IPS-15b (cell line): ENCODE measurements at regions not wholly inside any gene's neighbourhood (a gene's known extent, or its start where the extent isn't known, plus 50 kb on each side); places are given as distances from the start of the nearest gene placed in this dataset.

Experiments used
- H3K27me3 ChIP-seq: one replicate; pipeline ENCODE4 v1.6.1; 2013; ENCODE audit warnings: low read length; ENCODE audit not compliant: control insufficient read depth, insufficient read depth
- H3K36me3 ChIP-seq: one replicate; pipeline ENCODE4 v1.6.1; 2013; ENCODE audit warnings: low read length; ENCODE audit not compliant: control insufficient read depth, insufficient read depth
- H3K4me1 ChIP-seq: one replicate; pipeline ENCODE4 v1.6.1; 2013; ENCODE audit warnings: mild to moderate bottlenecking, low read length; ENCODE audit not compliant: control insufficient read depth, insufficient read depth
- H3K4me3 ChIP-seq: one replicate; pipeline ENCODE4 v1.5.1; 2013; ENCODE audit warnings: low read depth, low read length
- H3K9ac ChIP-seq: one replicate; pipeline ENCODE4 v1.6.1; 2013; ENCODE audit warnings: low read depth, mild to moderate bottlenecking, low read length
- H3K9me3 ChIP-seq: one replicate; pipeline ENCODE4 v1.6.1; 2013; ENCODE audit warnings: mild to moderate bottlenecking, low read length; ENCODE audit not compliant: control insufficient read depth, insufficient read depth

DNA sequence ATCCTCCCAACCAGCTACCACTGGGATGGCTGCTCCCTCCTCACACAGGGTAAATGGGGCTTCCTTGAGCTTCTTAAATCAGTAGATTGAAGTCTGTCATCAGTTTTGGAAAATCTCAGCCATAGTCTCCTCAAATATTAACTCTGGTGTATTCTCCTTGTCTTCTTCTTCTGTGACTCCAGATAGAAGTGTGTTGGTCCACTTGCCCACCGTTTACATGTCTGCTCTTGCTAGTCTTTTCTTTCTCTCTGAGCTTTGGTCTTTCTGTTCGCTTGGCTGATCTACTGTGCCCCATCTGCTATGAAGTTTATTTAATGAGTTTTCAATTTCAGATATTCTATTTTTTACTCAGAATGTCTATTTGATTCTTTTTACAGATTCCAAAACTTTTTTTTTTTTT lies 281.7 kb upstream of the HDAC4 start:
- H3K9me3 ChIP-seq, result no peaks in the 10 kb centered on the region
- H3K36me3 ChIP-seq, result no peaks in the 10 kb centered on the region
- no peak overlapping the region for H3K9ac ChIP-seq
- no peak overlapping the region for H3K4me3 ChIP-seq
- H3K27me3 ChIP-seq, result no peaks in the 10 kb centered on the region
- H3K4me1 ChIP-seq, result no peaks in the 10 kb centered on the region

DNA sequence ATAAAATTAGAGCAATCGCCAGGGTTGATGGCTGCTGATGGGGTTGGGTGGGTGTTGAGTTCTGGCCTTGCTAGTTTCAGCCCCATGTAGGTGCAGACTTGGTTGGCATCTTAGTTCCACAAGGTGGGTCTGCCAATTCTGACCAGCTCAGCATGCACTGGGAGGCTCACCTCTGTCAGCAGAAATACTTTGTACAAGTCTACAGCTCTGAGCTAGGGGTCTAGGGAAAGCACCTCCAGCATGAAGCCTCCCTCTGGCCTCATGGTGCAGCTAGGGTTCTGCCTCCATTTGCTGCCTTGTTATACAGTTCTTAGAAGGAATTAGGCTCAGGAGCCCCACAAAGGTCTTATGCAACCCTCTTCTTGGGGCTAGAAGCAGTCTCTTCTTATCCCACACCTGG lies 278.9 kb upstream of the HDAC4 start:
- Histone ChIP-seq H3K4me3 (no peak overlapping the region), H3K9me3 (no peaks in the 10 kb centered on the region), H3K9ac (no peak overlapping the region), H3K27me3 (no peaks in the 10 kb centered on the region), H3K36me3 (no peaks in the 10 kb centered on the region), H3K4me1 (no peaks in the 10 kb centered on the region)

- H3K9me3 ChIP-seq, result no peaks in the 10 kb centered on the region
- H3K9ac ChIP-seq, result no peak overlapping the region
- H3K27me3 ChIP-seq, result no peaks in the 10 kb centered on the region
- no peaks in the 10 kb centered on the region for H3K36me3 ChIP-seq
- H3K4me3 ChIP-seq, result no peak overlapping the region
- H3K4me1 ChIP-seq, result no peaks in the 10 kb centered on the region
Observed at GRCh38 chr2:239678666-239679296, 278.0 kb upstream of the HDAC4 start.

DNA sequence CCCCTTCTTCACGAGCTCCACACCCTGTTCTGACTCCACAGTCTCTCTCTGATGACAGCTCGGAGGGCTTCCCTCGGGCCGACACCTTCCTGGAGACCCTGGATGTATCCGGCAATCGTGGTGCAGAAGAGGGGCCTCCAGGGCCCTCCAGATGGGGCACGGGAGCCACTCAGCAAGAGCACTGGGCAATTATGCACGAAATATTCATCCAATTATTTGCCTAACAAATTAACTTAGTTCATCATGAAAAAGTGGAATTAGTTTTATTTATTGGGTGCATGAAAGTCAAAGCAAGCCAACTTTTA lies 277.3 kb upstream of the HDAC4 start:
- Histone ChIP-seq H3K4me1 (no peaks in the 10 kb centered on the region), H3K36me3 (no peaks in the 10 kb centered on the region), H3K9me3 (no peaks in the 10 kb centered on the region), H3K4me3 (no peak overlapping the region), H3K9ac (no peak overlapping the region), H3K27me3 (no peaks in the 10 kb centered on the region)

DNA sequence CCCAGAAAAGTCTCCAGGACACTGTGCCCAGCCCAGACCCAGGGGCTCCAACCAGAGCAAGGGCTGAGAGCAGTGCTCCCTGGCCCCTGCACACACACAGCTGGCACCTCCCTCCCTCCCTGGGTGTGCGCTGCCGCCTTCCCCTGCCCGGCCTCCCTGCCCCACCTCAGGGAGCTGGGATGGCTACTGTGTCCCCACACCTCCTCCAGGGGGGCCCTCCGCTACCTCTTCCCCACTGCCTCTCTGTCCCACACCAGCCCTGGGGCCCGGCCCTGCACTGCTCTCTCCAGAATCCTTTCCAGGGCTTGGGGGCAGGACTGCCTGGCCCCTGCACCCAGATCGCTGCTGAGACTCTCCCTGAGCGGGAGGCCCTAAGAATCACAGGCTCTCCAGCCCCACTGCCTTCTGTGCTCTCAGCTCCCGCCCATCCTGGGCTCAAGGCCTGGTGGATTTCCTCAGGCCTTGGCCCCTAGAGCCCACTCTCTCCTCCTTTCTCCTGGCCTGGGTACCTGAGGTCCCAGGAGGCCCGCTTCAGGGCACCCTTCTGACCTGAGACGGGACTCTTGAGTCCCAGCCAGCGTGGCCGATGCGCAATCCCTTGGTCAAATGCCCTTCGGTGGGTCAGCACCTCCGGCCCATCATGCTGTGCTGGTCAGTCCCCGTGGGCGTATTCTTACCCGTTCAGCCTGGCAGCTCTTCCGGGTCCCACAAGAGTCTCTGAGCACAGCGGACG lies 276.8 kb upstream of the HDAC4 start:
- no peak overlapping the region for H3K9ac ChIP-seq

DNA sequence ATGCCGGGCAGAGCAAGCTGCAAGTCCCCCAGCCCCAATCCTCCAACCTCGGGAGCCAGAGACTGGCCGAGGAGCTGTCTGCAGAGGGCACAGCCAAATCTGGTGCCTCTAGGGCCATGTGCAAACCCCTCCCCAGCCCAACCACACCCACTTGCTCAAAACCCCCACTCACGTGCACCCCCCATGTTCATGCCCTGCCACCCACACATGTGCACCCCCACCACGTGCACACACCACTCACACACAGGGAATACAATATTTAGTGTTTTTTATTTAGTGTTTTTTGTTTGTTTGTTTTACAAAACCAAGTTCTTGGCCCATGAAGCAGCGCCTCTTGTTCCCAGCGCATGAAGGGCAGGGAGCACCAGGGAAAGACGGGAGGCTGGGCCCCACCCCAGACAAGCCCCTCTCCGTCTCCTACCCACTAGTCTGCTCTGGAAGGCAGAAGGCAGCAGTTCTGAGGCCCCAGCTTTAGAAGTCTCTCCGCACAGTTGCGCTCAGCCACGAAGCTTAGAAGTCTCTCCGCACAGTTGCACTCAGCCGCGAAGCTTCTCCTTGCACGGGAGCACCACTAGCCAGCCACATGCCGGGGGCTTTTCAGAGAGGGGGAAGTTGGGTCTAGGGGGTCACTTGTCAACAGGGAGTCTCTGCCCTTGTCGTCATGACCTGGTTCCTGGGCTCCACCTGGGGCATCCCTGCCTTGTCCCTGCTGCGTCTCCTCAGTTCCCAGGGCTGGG lies 276.1 kb upstream of the HDAC4 start:
- H3K4me3 ChIP-seq, result no peak overlapping the region
- no peaks in the 10 kb centered on the region for H3K36me3 ChIP-seq
- H3K4me1 ChIP-seq, result no peaks in the 10 kb centered on the region
- no peak overlapping the region for H3K9ac ChIP-seq
- H3K27me3 ChIP-seq, result no peaks in the 10 kb centered on the region
- H3K9me3 ChIP-seq, result no peaks in the 10 kb centered on the region

More for the DNA sequence above, 276.8 kb upstream of the HDAC4 start:
- no peaks in the 10 kb centered on the region for H3K27me3 ChIP-seq
- no peaks in the 10 kb centered on the region for H3K9me3 ChIP-seq
- H3K4me1 ChIP-seq, result no peaks in the 10 kb centered on the region
- H3K4me3 ChIP-seq, result no peak overlapping the region
- H3K36me3 ChIP-seq, result no peaks in the 10 kb centered on the region

DNA sequence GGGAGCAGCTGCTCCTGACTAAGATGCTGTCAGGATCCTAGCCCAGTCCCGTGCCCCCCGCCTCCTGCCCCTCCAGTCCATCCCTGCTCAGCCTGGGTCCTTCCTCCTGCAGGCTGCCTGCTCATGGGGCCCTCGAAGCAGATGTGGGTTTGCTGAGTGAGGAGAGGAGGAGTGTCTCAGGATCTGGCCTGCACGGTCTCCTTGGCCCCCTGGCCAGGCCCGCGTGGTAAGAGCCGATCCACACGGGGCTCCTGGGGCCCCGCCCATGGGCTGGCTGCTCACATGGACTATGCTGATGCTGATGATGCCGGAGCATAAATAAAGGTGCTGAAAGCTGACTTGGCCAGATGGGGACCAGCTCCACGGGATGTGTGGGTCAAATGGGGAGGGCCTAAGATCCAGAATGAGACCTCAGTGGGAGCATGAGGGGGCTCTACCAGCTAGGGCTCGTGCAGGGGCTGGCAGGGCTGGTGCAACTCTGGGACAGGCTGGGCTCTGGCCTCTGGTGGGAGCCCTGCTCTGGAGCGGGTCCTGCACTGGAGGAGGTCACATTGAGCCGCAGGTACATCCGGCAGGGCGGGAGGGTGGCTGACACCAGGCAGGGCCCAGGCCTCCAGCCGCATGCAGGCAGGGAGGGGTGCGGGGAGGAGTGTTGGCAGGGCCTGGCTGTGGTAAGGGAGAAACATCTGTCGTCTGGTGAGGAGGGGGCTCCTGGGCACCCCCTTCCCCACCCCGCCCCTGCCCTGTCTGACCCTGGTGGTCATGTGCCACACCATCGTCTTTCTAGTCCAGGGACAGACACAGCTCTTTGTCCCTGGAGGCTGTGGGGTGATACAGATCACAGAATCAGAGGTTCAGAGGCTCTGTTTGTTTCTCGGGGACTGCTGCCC lies 275.3 kb upstream of the HDAC4 start:
- no peaks in the 10 kb centered on the region for H3K4me1 ChIP-seq
- H3K27me3 ChIP-seq, result no peaks in the 10 kb centered on the region
- H3K4me3 ChIP-seq, result no peak overlapping the region
- no peak overlapping the region for H3K9ac ChIP-seq
- no peaks in the 10 kb centered on the region for H3K36me3 ChIP-seq
- no peaks in the 10 kb centered on the region for H3K9me3 ChIP-seq

DNA sequence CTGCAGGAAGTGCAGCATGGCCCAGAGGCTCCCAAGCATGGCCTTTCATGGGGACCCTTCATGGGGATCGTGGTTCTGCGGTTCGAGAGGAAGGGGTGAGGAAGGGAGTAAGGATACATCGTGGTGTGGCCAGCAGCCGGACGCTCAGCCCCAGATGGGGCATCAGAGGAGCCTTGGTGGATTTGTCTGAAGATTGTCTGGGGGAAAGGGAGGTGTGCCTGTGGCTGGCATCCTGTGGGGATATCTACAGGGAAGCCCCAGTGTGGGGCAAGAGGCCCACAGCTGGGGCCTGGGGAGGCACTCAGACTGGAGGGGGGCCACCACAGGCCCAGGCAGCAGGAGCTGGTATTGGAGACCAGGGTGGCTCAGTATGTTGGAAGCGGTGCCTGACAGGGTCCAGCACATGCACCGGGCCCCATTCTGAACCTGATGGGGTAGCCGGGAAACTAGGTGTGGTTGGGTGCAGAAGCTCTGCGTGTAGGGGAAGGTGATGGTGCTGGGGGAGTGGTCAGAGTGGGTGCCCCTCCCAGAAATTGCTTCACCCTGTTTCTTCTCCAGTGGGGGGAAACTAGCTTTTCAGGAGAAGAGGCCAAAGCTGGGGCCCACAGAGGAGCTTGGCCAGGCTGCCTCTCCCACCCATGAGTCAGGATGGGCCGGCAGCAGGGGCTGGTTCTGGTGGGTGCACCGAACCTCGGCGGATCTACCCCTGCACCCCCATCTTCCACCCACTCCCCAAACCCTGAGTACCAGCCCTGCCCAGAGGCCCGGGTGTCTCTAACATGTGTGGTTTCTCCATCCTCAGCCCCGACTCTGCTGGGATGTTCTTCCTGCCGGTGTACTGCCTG lies 274.4 kb upstream of the HDAC4 start:
- Histone ChIP-seq H3K4me1 (no peaks in the 10 kb centered on the region), H3K36me3 (no peaks in the 10 kb centered on the region), H3K9me3 (no peaks in the 10 kb centered on the region), H3K4me3 (no peak overlapping the region), H3K9ac (no peak overlapping the region), H3K27me3 (no peaks in the 10 kb centered on the region)

DNA sequence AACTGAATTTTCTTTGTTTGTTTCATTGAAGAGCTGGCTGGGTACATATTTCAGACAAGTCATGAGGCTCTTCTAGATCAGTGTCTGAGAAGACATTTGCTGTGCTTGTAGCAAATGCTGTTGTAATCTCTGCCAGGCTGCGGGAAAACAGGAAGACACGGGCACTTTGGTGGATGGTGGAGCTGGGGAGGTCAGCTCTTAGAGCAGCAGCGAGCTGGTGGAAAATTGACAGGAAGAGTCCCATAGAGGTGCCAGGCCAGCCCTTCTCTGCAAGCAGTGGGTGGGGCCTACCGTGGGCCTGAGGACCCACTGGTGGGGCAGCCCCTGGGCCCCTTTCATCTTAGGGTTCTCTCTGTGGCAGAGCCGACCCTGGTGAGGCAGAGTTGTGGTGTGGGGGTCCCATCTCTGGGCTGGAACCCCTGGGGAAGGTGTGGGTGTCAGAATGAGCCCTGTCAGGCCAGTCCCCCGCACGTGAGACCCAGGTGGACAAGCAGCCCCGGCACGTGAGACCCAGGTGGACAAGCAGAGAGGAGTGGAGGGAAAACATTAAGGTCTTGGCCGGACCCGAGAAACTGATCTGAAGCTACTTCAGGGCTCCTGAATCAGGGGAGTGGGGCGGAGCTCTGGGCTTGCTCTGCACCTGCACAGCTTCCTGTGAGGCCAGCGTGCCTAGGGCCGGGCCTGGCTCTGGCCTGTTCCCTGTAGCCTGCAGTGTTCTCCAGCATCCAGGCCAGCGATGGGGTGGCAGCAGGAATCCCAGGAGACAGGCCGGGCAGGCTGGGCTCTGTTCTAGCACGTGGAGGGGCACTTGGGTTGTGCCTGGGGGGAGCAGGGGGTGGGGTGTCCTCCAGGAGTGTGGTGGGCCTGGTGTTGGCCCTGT lies 273.5 kb upstream of the HDAC4 start:
- H3K27me3 ChIP-seq, result no peaks in the 10 kb centered on the region
- no peaks in the 10 kb centered on the region for H3K4me1 ChIP-seq
- no peak overlapping the region for H3K9ac ChIP-seq
- no peaks in the 10 kb centered on the region for H3K9me3 ChIP-seq
- H3K36me3 ChIP-seq, result no peaks in the 10 kb centered on the region
- no peak overlapping the region for H3K4me3 ChIP-seq

- no peaks in the 10 kb centered on the region for H3K4me1 ChIP-seq
- H3K27me3 ChIP-seq, result no peaks in the 10 kb centered on the region
- no peaks in the 10 kb centered on the region for H3K9me3 ChIP-seq
- no peak overlapping the region for H3K4me3 ChIP-seq
- no peaks in the 10 kb centered on the region for H3K36me3 ChIP-seq
- no peak overlapping the region for H3K9ac ChIP-seq
Observed at GRCh38 chr2:239673641-239674040, 272.8 kb upstream of the HDAC4 start.
